Peyer's patch (tissue), 4 donors: ENCODE measurements at regions not wholly inside any gene's neighbourhood (a gene's known extent, or its start where the extent isn't known, plus 50 kb on each side); places are given as distances from the start of the nearest gene placed in this dataset.

ENCODE experiments used
- DNase-seq, 3 donors: peaks; one replicate each; pipeline ENCODE4 v3.0.0-alpha.2; 2017 to 2019
- H3K27ac ChIP-seq, 4 donors: fragments of 200-600 bp; sonication (generic); one replicate each; pipeline ENCODE4 v1.5.1; 2016 to 2019
- H3K27me3 ChIP-seq, 2 donors: fragments of 200-600 bp; sonication (generic); one replicate each; pipeline ENCODE4 v1.5.1; 2019
- H3K36me3 ChIP-seq, 3 donors: fragments of 200-600 bp; sonication (generic); one replicate each; pipeline ENCODE4 v1.5.1; 2016 to 2019
- H3K4me1 ChIP-seq, 4 donors: fragments of 200-600 bp; sonication (generic); one replicate each; pipeline ENCODE4 v1.5.1; 2016 to 2019
- H3K4me3 ChIP-seq, 4 donors: fragments of 200-600 bp; sonication (generic); 1 replicate in 3 of 4; 2 replicates in 1 of 4; pipeline ENCODE4 v1.5.1; 2016 to 2019; ENCODE audit warnings: mild to moderate bottlenecking in 1 of 4
- H3K9me3 ChIP-seq, 4 donors: fragments of 200-600 bp; sonication (generic); one replicate each; pipeline ENCODE4 v1.5.1; 2016 to 2019; ENCODE audit warnings: mild to moderate bottlenecking in 1 of 4
- POLR2A ChIP-seq, 2 donors: fragments of 450-650 bp; IDR thresholded peaks; one replicate each; pipeline ENCODE4 v1.5.1; 2017; ENCODE audit warnings: antibody characterized with exemption in 2 of 2, mild to moderate bottlenecking in 2 of 2, moderate library complexity in 2 of 2
- TF ChIP-seq, protein P1 (sequence below), 6 experiments: fragments of 450-650 bp in 4 of 6; fragments of 200-600 bp in 2 of 6; sonication (generic) in 1 of 6; IDR thresholded peaks; one replicate each; pipeline ENCODE4 v1.5.1; 2017 to 2019; ENCODE audit warnings: antibody characterized with exemption in 6 of 6, mild to moderate bottlenecking in 3 of 6, moderate library complexity in 1 of 6

DNA sequence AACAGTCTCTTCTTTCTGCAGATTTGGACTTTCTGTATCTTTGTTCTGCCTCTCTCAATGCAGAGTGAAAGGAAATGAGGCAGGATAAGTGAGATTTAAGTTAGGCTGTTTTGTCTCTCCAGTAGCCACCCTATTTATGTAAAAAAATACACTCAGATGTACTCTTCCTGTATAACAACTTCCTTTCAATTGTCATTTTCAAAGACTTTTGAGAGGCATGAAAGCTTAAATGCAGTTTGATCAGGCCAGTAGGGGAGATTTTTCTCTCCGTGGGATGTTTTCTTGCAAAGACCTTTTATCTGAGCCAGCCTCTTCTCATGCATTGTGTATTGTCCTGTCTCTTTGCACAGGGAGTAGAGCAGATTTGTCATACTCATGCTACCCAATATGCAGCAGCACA, 166.8 kb downstream of the SLITRK5 start:
- no peaks in the 10 kb centered on the region for H3K27me3 ChIP-seq
- no peak for DNase-seq
- no peak overlapping the region for H3K4me3 ChIP-seq
- no peaks in the 10 kb centered on the region for H3K36me3 ChIP-seq
- H3K27ac ChIP-seq: no peak overlapping the region
- H3K4me1 ChIP-seq: no peaks in the 10 kb centered on the region
- TF ChIP-seq POLR2A (IDR thresholded peaks at IDR 0.05): no peak
- TF ChIP-seq, protein P1, sequence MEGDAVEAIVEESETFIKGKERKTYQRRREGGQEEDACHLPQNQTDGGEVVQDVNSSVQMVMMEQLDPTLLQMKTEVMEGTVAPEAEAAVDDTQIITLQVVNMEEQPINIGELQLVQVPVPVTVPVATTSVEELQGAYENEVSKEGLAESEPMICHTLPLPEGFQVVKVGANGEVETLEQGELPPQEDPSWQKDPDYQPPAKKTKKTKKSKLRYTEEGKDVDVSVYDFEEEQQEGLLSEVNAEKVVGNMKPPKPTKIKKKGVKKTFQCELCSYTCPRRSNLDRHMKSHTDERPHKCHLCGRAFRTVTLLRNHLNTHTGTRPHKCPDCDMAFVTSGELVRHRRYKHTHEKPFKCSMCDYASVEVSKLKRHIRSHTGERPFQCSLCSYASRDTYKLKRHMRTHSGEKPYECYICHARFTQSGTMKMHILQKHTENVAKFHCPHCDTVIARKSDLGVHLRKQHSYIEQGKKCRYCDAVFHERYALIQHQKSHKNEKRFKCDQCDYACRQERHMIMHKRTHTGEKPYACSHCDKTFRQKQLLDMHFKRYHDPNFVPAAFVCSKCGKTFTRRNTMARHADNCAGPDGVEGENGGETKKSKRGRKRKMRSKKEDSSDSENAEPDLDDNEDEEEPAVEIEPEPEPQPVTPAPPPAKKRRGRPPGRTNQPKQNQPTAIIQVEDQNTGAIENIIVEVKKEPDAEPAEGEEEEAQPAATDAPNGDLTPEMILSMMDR (IDR thresholded peaks at IDR 0.05): no peak
- no peaks in the 10 kb centered on the region for H3K9me3 ChIP-seq

DNA sequence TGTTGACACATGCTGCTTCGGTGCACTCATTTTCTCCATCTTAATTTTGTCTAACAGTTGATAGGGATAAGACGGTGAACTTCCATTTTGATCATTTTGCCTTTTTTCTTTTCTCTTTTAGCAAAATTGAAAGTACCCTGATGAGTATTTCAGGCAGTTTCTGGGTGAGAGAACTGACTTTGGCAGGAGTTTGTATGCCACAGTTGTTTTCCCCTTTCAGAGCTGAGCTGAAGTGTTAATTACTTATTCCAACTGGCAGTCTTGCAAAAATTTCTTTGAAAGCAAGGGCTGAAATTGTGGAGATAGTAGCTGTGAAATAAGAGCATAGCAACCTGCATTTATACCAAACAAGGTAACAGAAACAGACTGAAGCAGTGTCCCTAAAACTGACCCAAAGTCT, 180.2 kb downstream of the SLITRK5 start:
- TF ChIP-seq, protein P1 (IDR thresholded peaks at IDR 0.05): no peak
- TF ChIP-seq POLR2A (IDR thresholded peaks at IDR 0.05): no peak
- H3K27ac ChIP-seq: no peak overlapping the region
- no peaks in the 10 kb centered on the region for H3K27me3 ChIP-seq
- no peaks in the 10 kb centered on the region for H3K9me3 ChIP-seq
- no peak for DNase-seq
- no peaks in the 10 kb centered on the region for H3K36me3 ChIP-seq
- H3K4me3 ChIP-seq: no peak overlapping the region
- no peaks in the 10 kb centered on the region for H3K4me1 ChIP-seq

DNA sequence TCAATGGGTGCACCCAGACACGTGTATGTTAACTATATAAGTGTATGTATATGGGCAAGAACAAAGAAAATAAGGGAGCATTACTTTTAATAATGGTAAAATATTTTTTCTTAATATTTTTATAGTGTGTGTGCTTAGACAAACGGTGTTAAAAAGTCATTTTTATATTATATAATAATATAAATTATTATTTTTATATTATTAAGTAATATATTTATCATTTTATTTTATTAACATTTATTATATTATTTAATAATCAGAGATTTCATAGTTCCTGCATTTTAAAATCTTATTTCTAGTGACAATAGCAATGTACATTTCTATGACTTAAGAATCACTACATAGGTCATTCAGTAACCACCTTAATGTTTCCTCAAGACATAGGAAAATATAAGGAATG, 184.4 kb downstream of the SLITRK5 start:
- H3K4me3 ChIP-seq: no peak overlapping the region
- H3K36me3 ChIP-seq: no peaks in the 10 kb centered on the region
- H3K27ac ChIP-seq: no peak overlapping the region
- H3K9me3 ChIP-seq: no peaks in the 10 kb centered on the region
- no peaks in the 10 kb centered on the region for H3K27me3 ChIP-seq
- H3K4me1 ChIP-seq: no peaks in the 10 kb centered on the region
- DNase-seq: no peak
- TF ChIP-seq, protein P1 (IDR thresholded peaks at IDR 0.05): no peak
- TF ChIP-seq POLR2A (IDR thresholded peaks at IDR 0.05): no peak

DNA sequence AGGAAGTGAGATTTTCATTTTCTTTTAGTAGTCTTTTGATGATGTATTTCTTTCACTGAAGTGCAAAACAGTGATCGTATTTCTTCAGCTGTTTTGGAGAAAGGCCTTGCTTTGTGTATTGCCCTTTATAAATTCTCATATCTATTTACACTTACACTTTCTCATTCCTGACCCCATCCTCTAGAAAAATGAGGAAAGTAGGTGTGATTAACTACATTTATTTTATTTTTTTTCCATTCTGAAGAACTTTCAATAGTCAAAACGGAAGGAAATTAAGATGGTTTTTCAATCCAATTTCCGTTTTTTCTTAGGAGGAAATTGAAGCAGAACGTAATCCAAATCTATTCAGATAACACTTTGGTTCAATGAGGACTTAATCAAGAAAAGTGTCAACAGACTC, 188.1 kb downstream of the SLITRK5 start:
- Histone ChIP-seq H3K4me1 (no peaks in the 10 kb centered on the region), H3K36me3 (no peaks in the 10 kb centered on the region), H3K27me3 (no peaks in the 10 kb centered on the region), H3K4me3 (no peak overlapping the region), H3K9me3 (no peaks in the 10 kb centered on the region), H3K27ac (no peak overlapping the region)
- DNase-seq: no peak
- no peak for TF ChIP-seq POLR2A (IDR thresholded peaks at IDR 0.05)
- TF ChIP-seq, protein P1 (IDR thresholded peaks at IDR 0.05): no peak

DNA sequence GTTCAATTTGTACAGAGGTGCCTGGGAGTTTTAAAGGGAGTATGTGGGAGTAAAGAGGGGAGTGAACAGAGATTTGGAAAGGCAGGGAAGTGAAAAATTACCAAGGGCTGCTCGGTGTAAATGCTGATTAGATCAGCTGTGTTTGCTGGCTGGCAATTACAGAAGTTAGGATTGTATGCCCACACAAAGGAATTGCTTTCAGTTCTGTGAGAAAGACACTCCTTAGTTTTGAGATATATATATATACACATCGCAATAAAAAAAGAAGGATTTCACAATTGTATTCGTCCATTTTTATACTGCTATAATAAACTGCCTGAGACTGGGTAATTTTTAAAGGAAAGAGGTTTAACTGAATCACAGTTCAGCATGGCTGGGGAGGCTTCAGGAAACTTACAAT, 196.3 kb downstream of the SLITRK5 start:
- DNase-seq: no peak
- Histone ChIP-seq H3K4me3 (no peak overlapping the region), H3K27me3 (peaks cover 0 to 5% of the 10 kb centered on the region in 2 donors), H3K9me3 (no peaks in the 10 kb centered on the region), H3K4me1 (no peaks in the 10 kb centered on the region), H3K36me3 (no peaks in the 10 kb centered on the region), H3K27ac (no peak overlapping the region)
- no peak for TF ChIP-seq POLR2A (IDR thresholded peaks at IDR 0.05)
- TF ChIP-seq, protein P1 (IDR thresholded peaks at IDR 0.05): no peak

DNA sequence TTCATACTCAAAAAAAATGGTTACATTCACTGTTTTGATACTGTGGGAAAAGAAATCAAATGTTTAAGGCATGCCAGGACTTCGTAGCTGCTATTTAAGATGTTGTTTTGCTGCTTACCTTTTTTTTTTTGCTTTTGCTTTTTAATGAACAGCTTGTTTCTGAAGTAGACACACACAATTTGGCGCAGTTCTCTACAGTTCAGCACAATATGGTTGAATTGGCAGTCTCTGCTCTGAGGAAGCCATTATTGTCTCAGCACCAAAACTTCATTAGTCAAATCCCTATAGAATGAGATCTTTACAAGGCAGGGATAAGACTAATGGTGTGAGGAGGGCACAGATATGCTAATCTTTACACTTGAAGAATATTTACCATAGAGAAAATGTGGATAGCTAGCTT, 197.6 kb downstream of the SLITRK5 start:
- no peaks in the 10 kb centered on the region for H3K9me3 ChIP-seq
- no peaks in the 10 kb centered on the region for H3K36me3 ChIP-seq
- no peaks in the 10 kb centered on the region for H3K4me1 ChIP-seq
- H3K27ac ChIP-seq: no peak overlapping the region
- H3K27me3 ChIP-seq: peaks cover 0 to 5% of the 10 kb centered on the region in 2 donors
- H3K4me3 ChIP-seq: no peak overlapping the region
- no peak for DNase-seq
- TF ChIP-seq POLR2A (IDR thresholded peaks at IDR 0.05): no peak
